ENCODE measurements at regions not wholly inside any gene's neighbourhood (a gene's known extent, or its start where the extent isn't known, plus 50 kb on each side); places are given as distances from the start of the nearest gene placed in this dataset.

GRCh38 chrX:15128861-15129260 is 141.0 kb downstream of the ASB9 start:
- TF ChIP-seq CTCF (IDR thresholded peaks at IDR 0.05), result no peak
- no peak for TF ChIP-seq POLR2A (IDR thresholded peaks at IDR 0.05)

Measured in breast epithelium (tissue), 3 donors.